MCF 10A (cell line): ENCODE measurements at regions not wholly inside any gene's neighbourhood (a gene's known extent, or its start where the extent isn't known, plus 50 kb on each side); places are given as distances from the start of the nearest gene placed in this dataset.

ENCODE experiments used
- BruUV-seq: library from RNA; stranded (reverse); fragments of 400-500 nt; replicated peaks from 2 replicates; lab custom pipeline; 2021; lab: Mats Ljungman, UMichigan
- CTCF ChIA-PET: fragments of 300-600 bp; sonication (Branson Sonifier 250); formaldehyde crosslinking; extraction: SDS; loops from one replicate; lab custom pipeline; 2021; ENCODE audit warnings: antibody characterized with exemption, inconsistent platforms; lab: Yijun Ruan, JAX
- POLR2A ChIA-PET: fragments of 300-600, 350-650 bp; sonication (Branson Sonifier 250); formaldehyde crosslinking; extraction: SDS; loops from one replicate; lab custom pipeline; 2020; ENCODE audit warnings: antibody characterized with exemption, inconsistent platforms; lab: Yijun Ruan, JAX
- DNase-seq: peaks from one replicate; pipeline ENCODE4 v3.0.0-alpha.2; 2018; ENCODE audit not compliant: unreplicated experiment
- H3K27ac Mint-ChIP-seq: one replicate; pipeline ENCODE4 v1.8.0; 2022; ENCODE audit warnings: mild to moderate bottlenecking, low read depth, mixed read lengths; ENCODE audit not compliant: unreplicated experiment
- H3K27me3 Mint-ChIP-seq: one replicate; pipeline ENCODE4 v1.8.0; 2022; ENCODE audit warnings: mixed read lengths; ENCODE audit not compliant: insufficient read depth, unreplicated experiment
- H3K36me3 Mint-ChIP-seq: one replicate; pipeline ENCODE4 v1.8.0; 2022; ENCODE audit warnings: mild to moderate bottlenecking, moderate library complexity, mixed read lengths; ENCODE audit not compliant: insufficient read depth, unreplicated experiment
- H3K4me1 Mint-ChIP-seq: one replicate; pipeline ENCODE4 v1.8.0; 2022; ENCODE audit warnings: mixed read lengths; ENCODE audit not compliant: insufficient read depth, unreplicated experiment
- H3K4me3 Mint-ChIP-seq: one replicate; pipeline ENCODE4 v1.8.0; 2022; ENCODE audit warnings: mild to moderate bottlenecking, moderate library complexity, mixed read lengths; ENCODE audit not compliant: unreplicated experiment
- H3K9me3 Mint-ChIP-seq: one replicate; pipeline ENCODE4 v1.8.0; 2022; ENCODE audit warnings: mixed read lengths; ENCODE audit not compliant: unreplicated experiment
- CTCF ChIP-seq: fragments of 200-600 bp; IDR thresholded peaks from one replicate; pipeline ENCODE4 v1.8.0; 2022; ENCODE audit warnings: antibody characterized with exemption, mild to moderate bottlenecking; ENCODE audit not compliant: unreplicated experiment
- intact Hi-C: fragments of 100-400 bp; cut with micrococcal nuclease; formaldehyde crosslinking; loops from 2 replicates; pipeline ENCODE4 v1.14.1; 2022

- intact Hi-C loops: no loop called here
- peaks cover 6% of the 10 kb centered on the region for H3K9me3 Mint-ChIP-seq
- no peaks in the 10 kb centered on the region for H3K27me3 Mint-ChIP-seq
- no peak for TF ChIP-seq CTCF
- BruUV-seq: no TSS peak
- no peaks in the 10 kb centered on the region for H3K36me3 Mint-ChIP-seq
- H3K27ac Mint-ChIP-seq: no peak overlapping the region
- no peaks in the 10 kb centered on the region for H3K4me1 Mint-ChIP-seq
- ChIA-PET POLR2A (interaction anchor here (0.7 kb wide), 1 partner anchor 11 kb away, joined by 3 read pairs; no protein-coding TSS in a partner anchor), CTCF (interaction anchor here (0.6 kb wide), 1 partner anchor 9 kb away, joined by 3 read pairs; no protein-coding TSS in a partner anchor)
- DNase-seq: no peak
- no peak overlapping the region for H3K4me3 Mint-ChIP-seq
Measured at GRCh38 chr1:222358100-222358499, 189.8 kb downstream of the HHIPL2 start.

GRCh38 chr1:222357252-222357651, 190.7 kb downstream of the HHIPL2 start:
- H3K4me1 Mint-ChIP-seq: no peaks in the 10 kb centered on the region
- intact Hi-C loops: no loop called here
- H3K4me3 Mint-ChIP-seq: no peak overlapping the region
- no peak overlapping the region for H3K27ac Mint-ChIP-seq
- H3K27me3 Mint-ChIP-seq: no peaks in the 10 kb centered on the region
- TF ChIP-seq CTCF: no peak
- ChIA-PET POLR2A (interaction anchor here (0.7 kb wide), 1 partner anchor 10 kb away, joined by 3 read pairs; no protein-coding TSS in a partner anchor), CTCF (no interaction called here)
- peaks cover 6% of the 10 kb centered on the region for H3K9me3 Mint-ChIP-seq
- no TSS peak for BruUV-seq
- DNase-seq: no peak
- H3K36me3 Mint-ChIP-seq: no peaks in the 10 kb centered on the region

GRCh38 chr1:222347627-222348026, 200.3 kb downstream of the HHIPL2 start:
- ChIA-PET CTCF (interaction anchor here (0.6 kb wide), 1 partner anchor 177 kb away, joined by 3 read pairs; no protein-coding TSS in a partner anchor), POLR2A (interaction anchor here (0.7 kb wide), 1 partner anchor 10 kb away, joined by 3 read pairs; no protein-coding TSS in a partner anchor)

GRCh38 chr1:222346955-222347354, 200.9 kb downstream of the HHIPL2 start:
- H3K27me3 Mint-ChIP-seq: no peaks in the 10 kb centered on the region
- H3K4me1 Mint-ChIP-seq: no peaks in the 10 kb centered on the region
- no peak overlapping the region for H3K4me3 Mint-ChIP-seq
- no peaks in the 10 kb centered on the region for H3K9me3 Mint-ChIP-seq
- intact Hi-C loops: no loop called here
- no peak for TF ChIP-seq CTCF
- no peak overlapping the region for H3K27ac Mint-ChIP-seq
- no peaks in the 10 kb centered on the region for H3K36me3 Mint-ChIP-seq
- no TSS peak for BruUV-seq
- DNase-seq: no peak
- ChIA-PET POLR2A (interaction anchor here (0.5 to 0.7 kb wide), 2 partner anchors 105 to 946 kb away, joined by 3 read pairs; no protein-coding TSS in a partner anchor), CTCF (no interaction called here)

More at GRCh38 chr1:222347627-222348026, 200.3 kb downstream of the HHIPL2 start:
- intact Hi-C loops: no loop called here
- Mint-ChIP-seq H3K4me1 (no peaks in the 10 kb centered on the region), H3K27ac (no peak overlapping the region), H3K36me3 (no peaks in the 10 kb centered on the region), H3K9me3 (no peaks in the 10 kb centered on the region), H3K27me3 (no peaks in the 10 kb centered on the region), H3K4me3 (no peak overlapping the region)
- DNase-seq: no peak
- no TSS peak for BruUV-seq
- TF ChIP-seq CTCF: no peak
